ENCODE measurements at regions not wholly inside any gene's neighbourhood (a gene's known extent, or its start where the extent isn't known, plus 50 kb on each side); places are given as distances from the start of the nearest gene placed in this dataset.

DNA sequence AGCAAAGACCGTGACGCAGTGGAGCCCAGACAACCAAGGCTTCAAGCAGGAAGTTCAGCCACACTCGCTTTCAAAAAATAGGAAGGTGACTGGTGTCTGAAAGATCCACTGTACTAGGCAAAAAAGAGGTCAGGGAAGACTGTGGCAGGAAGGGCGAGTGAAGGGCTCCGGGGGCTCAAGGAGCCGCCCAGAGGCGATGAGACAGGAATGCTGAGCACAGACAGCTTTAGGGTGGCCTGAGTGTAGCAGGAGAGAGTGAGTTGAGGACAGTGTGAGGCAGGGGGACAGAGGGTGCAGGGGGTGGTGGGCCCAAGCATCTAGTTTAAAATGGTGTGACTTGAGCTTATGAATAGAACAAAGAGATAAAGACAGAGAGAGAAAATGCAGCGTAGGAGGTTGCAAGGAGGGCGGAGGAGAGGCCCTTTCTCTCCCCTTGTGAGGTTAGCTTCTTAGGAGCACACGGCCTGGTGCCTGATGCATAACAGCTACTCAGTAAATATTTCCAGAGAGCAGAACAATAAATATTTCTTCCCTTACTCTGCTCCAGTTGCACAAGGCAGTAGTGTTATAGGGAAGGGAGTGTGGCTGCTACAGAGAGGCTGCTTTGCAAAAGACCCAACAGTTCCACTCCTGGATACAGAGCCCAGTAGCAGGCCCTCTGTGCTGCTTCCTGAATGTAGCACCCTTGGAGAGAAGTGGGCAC lies 789.7 kb upstream of the RAB6C start:
- Histone ChIP-seq H3K27me3 (ENCODE audit: low read depth) (peaks cover 46% of the 10 kb centered on the region), H3K27ac (replicated peaks) (no peak overlapping the region), H3K4me3 (no peak overlapping the region), H3K36me3 (no peaks in the 10 kb centered on the region), H3K9me3 (replicated peaks) (no peaks in the 10 kb centered on the region), H3K4me1 (no peaks in the 10 kb centered on the region)
- intact Hi-C loops (cut with micrococcal nuclease), result no loop called here
- no peak for DNase-seq
- TF ChIP-seq, protein P1, sequence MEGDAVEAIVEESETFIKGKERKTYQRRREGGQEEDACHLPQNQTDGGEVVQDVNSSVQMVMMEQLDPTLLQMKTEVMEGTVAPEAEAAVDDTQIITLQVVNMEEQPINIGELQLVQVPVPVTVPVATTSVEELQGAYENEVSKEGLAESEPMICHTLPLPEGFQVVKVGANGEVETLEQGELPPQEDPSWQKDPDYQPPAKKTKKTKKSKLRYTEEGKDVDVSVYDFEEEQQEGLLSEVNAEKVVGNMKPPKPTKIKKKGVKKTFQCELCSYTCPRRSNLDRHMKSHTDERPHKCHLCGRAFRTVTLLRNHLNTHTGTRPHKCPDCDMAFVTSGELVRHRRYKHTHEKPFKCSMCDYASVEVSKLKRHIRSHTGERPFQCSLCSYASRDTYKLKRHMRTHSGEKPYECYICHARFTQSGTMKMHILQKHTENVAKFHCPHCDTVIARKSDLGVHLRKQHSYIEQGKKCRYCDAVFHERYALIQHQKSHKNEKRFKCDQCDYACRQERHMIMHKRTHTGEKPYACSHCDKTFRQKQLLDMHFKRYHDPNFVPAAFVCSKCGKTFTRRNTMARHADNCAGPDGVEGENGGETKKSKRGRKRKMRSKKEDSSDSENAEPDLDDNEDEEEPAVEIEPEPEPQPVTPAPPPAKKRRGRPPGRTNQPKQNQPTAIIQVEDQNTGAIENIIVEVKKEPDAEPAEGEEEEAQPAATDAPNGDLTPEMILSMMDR (IDR thresholded peaks at IDR 0.05; ENCODE audit: borderline replicate concordance), result no peak

DNA sequence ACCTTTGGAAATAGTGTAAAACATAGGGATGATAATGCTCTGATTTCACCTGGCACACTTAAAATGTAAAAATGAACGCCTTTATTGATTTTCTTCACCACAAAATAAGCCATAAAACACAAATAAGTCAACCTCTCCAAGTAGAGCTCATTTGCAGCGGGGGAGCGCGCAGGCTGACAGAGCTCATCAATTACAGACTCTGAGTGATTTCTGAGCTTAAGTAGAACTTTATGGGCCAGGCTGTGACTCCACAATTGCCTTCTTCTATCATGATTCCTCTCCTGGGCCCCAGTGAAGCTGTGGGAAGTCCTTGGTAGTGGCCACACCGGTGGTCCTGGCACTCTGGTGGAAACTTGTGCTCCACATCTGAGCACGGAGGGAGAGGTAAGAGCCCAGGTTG lies 789.0 kb upstream of the RAB6C start:
- no peak overlapping the region for H3K4me3 ChIP-seq
- H3K27ac ChIP-seq (replicated peaks), result no peak overlapping the region
- no peak for DNase-seq
- intact Hi-C loops (cut with micrococcal nuclease), result no loop called here
- H3K36me3 ChIP-seq, result no peaks in the 10 kb centered on the region
- no peaks in the 10 kb centered on the region for H3K4me1 ChIP-seq
- H3K9me3 ChIP-seq (replicated peaks), result no peaks in the 10 kb centered on the region
- H3K27me3 ChIP-seq (ENCODE audit: low read depth), result peaks cover 46% of the 10 kb centered on the region
- TF ChIP-seq, protein P1 (IDR thresholded peaks at IDR 0.05; ENCODE audit: borderline replicate concordance), result no peak

DNA sequence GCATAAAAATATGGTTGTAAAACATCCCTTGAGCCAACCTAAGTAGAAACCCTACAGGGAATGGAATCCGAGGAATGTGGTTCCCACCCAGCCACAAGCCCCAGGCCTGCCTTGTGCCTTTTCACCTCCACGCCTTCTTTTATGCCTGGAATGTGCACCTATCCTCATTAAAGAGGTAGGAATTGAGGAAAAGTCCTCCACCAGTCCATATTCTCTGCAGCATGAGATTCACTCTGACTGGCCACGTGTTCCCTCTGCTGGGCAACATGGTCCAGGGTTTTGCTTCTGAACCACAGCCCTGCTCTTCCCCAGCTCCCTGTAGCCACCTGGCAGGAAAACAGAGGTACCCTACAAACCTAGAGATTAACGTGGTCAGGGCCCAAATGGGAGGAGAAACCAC lies 787.9 kb upstream of the RAB6C start:
- TF ChIP-seq, protein P1 (IDR thresholded peaks at IDR 0.05; ENCODE audit: borderline replicate concordance), result no peak

DNA sequence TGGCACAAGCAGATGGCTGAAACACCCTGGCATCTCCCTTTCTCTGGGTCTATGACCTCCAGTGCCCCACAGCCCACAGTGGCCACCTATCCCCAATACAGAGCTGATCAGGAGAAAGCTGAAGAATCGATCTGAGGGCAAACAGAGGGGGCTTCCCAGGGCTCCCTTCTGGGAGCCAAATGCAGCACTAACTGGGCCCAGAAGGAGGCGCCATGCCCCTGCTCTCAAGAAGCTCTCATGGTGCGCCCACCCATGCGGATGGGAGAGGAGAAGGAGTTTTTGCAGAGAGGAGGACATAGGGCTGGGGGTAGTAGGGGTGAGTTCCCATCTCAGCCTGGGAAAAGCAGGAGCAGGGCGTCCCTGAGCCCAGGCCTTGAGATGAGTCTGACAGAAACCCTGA lies 787.3 kb upstream of the RAB6C start:
- H3K4me1 ChIP-seq, result no peaks in the 10 kb centered on the region
- DNase-seq, result no peak
- H3K36me3 ChIP-seq, result no peaks in the 10 kb centered on the region
- H3K9me3 ChIP-seq (replicated peaks), result no peaks in the 10 kb centered on the region
- TF ChIP-seq, protein P1 (IDR thresholded peaks at IDR 0.05; ENCODE audit: borderline replicate concordance), result no peak
- no peak overlapping the region for H3K27ac ChIP-seq (replicated peaks)
- intact Hi-C loops (cut with micrococcal nuclease), result no loop called here
- H3K27me3 ChIP-seq (ENCODE audit: low read depth), result peaks cover 37% of the 10 kb centered on the region
- H3K4me3 ChIP-seq, result no peak overlapping the region

More for the DNA sequence above, 787.9 kb upstream of the RAB6C start:
- no peak overlapping the region for H3K27ac ChIP-seq (replicated peaks)
- H3K4me1 ChIP-seq, result no peaks in the 10 kb centered on the region
- H3K27me3 ChIP-seq (ENCODE audit: low read depth), result peaks cover 42% of the 10 kb centered on the region
- intact Hi-C loops (cut with micrococcal nuclease), result no loop called here
- no peak for DNase-seq
- no peaks in the 10 kb centered on the region for H3K9me3 ChIP-seq (replicated peaks)
- H3K36me3 ChIP-seq, result no peaks in the 10 kb centered on the region
- H3K4me3 ChIP-seq, result no peak overlapping the region

DNA sequence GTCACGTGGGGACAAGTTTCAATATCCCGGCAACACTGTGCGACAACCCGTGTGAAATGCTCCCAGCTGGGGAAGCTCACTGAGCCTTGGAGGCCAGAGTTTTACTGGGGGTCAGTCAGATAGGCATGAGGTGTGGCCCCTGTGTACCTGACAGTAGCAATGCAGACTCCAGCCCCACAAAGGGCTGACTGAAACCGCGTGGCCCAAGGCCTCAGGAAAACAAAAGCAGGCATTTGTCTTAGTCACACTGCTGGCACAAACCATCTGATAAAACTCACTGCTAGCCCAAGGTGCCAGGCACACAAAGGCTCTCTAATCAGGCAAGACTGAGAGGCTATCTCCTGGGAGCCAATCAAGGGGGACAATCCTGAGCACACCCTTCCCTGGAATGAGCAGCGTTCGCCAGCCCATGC lies 786.6 kb upstream of the RAB6C start:
- no peak overlapping the region for H3K4me3 ChIP-seq
- H3K36me3 ChIP-seq, result no peaks in the 10 kb centered on the region
- H3K27ac ChIP-seq (replicated peaks), result no peak overlapping the region
- peaks cover 30% of the 10 kb centered on the region for H3K27me3 ChIP-seq (ENCODE audit: low read depth)
- DNase-seq, result no peak
- intact Hi-C loops (cut with micrococcal nuclease), result no loop called here
- TF ChIP-seq, protein P1 (IDR thresholded peaks at IDR 0.05; ENCODE audit: borderline replicate concordance), result no peak
- H3K9me3 ChIP-seq (replicated peaks), result no peaks in the 10 kb centered on the region
- no peaks in the 10 kb centered on the region for H3K4me1 ChIP-seq

Measured in left ventricle myocardium inferior (tissue), 1 donor.